Heart right ventricle (tissue), 16 donors: ENCODE measurements at regions not wholly inside any gene's neighbourhood (a gene's known extent, or its start where the extent isn't known, plus 50 kb on each side); places are given as distances from the start of the nearest gene placed in this dataset.

Experiments
- ATAC-seq, 8 donors: fragments of 200-7000 bp; cut with Tn5 transposase; one replicate each; pipeline ENCODE4 v1.9.1; 2020; ENCODE audit warnings: mild to moderate bottlenecking in 8 of 8, moderate library complexity in 8 of 8, moderate number of reproducible peaks in 1 of 8
- DNase-seq, 2 donors: peaks; one replicate each; pipeline ENCODE4 v3.0.0-alpha.2; 2020
- H3K27ac ChIP-seq, 10 donors: fragments of 200-600 bp; sonication (generic) in 2 of 10; one replicate each; pipeline versions ENCODE4 v1.5.0 to v1.8.0; 2020 to 2022; ENCODE audit warnings: mild to moderate bottlenecking in 3 of 10
- H3K27me3 ChIP-seq, 7 donors: fragments of 200-600 bp; one replicate each; pipeline ENCODE4 v1.8.0; 2021 to 2022; ENCODE audit warnings: mild to moderate bottlenecking in 2 of 7
- H3K36me3 ChIP-seq, 9 donors: fragments of 200-600 bp; sonication (generic) in 1 of 9; one replicate each; pipeline versions ENCODE4 v1.5.0 to v1.8.0; 2020 to 2022; ENCODE audit warnings: mild to moderate bottlenecking in 2 of 9
- H3K4me1 ChIP-seq, 9 donors: fragments of 200-600 bp; sonication (generic) in 1 of 9; one replicate each; pipeline versions ENCODE4 v1.5.0 to v1.8.0; 2020 to 2022; ENCODE audit warnings: mild to moderate bottlenecking in 4 of 9
- H3K4me3 ChIP-seq, 10 donors: fragments of 200-600 bp; sonication (generic) in 2 of 10; one replicate each; pipeline versions ENCODE4 v1.5.0 to v1.8.0; 2020 to 2022; ENCODE audit warnings: mild to moderate bottlenecking in 7 of 10, moderate library complexity in 2 of 10
- H3K9me3 ChIP-seq, 11 donors: fragments of 200-600 bp in 10 of 11; sonication (generic) in 2 of 11; one replicate each; pipeline versions ENCODE4 v1.5.0 to v1.8.0; 2013 to 2022; ENCODE audit warnings: mild to moderate bottlenecking in 2 of 11, control low read depth in 1 of 11, moderate library complexity in 1 of 11
- CTCF ChIP-seq, 9 donors: fragments of 200-600 bp; sonication (generic) in 2 of 9; IDR thresholded peaks; one replicate each; pipeline versions ENCODE4 v1.5.0 to v1.8.0; 2021 to 2022; ENCODE audit warnings: antibody characterized with exemption in 9 of 9, mild to moderate bottlenecking in 5 of 9, moderate library complexity in 1 of 9
- WGBS, 2 donors: extraction: QIAGEN DNeasy Blood & Tissue Kit; methylation state at CpG; one replicate each; pipeline ENCODE4 v1.1.7; 2013; ENCODE audit warnings: inconsistent platforms in 1 of 2; 5-methylcytosine and 5-hydroxymethylcytosine counted together
- intact Hi-C, 10 donors: fragments of 100-400 bp; cut with DNase I; formaldehyde crosslinking; loops; one replicate each; pipeline versions ENCODE4 v1.11.1 to v1.14.2; 2022
- donor health status: Arrhythmogenic right ventricular cardiomyopathy.
- donor health status: ischemic (EF 13 %, LVEDD 7.1; RV severe dilation, severe dysfunction).
- donor health status: healthy with polysubstance abuse.
- donor health status: DM: no; HTN: yes; CAD: no.
- donor health status: DM: no; HTN: no; CAD: no.
- donor health status: ischemic (EF 25% LVEDD 6.9; RV normal size, moderate dysfunction).
- donor health status: ischemic (EF 25% LVEDD 5.7; RV mildly dilated, moderate dysfunction).
- donor health status: healthy.
- donor health status: DM: yes; HTN: yes; CAD: no.
- donor health status: Ischemic cardiomyopathy.
- donor health status: ischemic (EF 35%, LVEDD 5.7; RV mildly dilated, moderate dysfunction).
- donor health status: nonischemic (EF 11% LVEDD 7.7; RV severe dilation, severe dysfunction).
- donor health status: DM: yes; HTN: yes; CAD: no.
- donor health status: PGD.
- donor health status: ischemic (EF 29% LVEDD 5.4; RV normal size, mild dysfunction).
- donor health status: nonischemic (EF 23%, LVEDD 6.1; RV moderate dilation, normal function).

GRCh38 chr3:177541541-177541940 is 344.3 kb upstream of the TBL1XR1 start:
- no peak for DNase-seq
- TF ChIP-seq CTCF (IDR thresholded peaks at IDR 0.05) = no peak
- H3K4me3 ChIP-seq = no peak overlapping the region
- intact Hi-C loops = no loop called here
- no peaks in the 10 kb centered on the region for H3K27me3 ChIP-seq
- 92 to 93% methylated on average over 4 of the region's 4 CpGs for WGBS, 2 donors
- no peaks in the 10 kb centered on the region for H3K9me3 ChIP-seq
- no peak overlapping the region for H3K27ac ChIP-seq
- H3K36me3 ChIP-seq = no peaks in the 10 kb centered on the region
- H3K4me1 ChIP-seq = peaks cover 15 to 30% (median 26%) of the 10 kb centered on the region in 9 donors
- no peak for ATAC-seq

GRCh38 chr3:177545964-177546363 is 348.7 kb upstream of the TBL1XR1 start:
- DNase-seq (no peak), ATAC-seq (no peak)
- 97 to 98% methylated on average over 3 of the region's 3 CpGs for WGBS, 2 donors
- Histone ChIP-seq H3K27me3 (no peaks in the 10 kb centered on the region), H3K4me3 (no peak overlapping the region), H3K4me1 (peaks cover 0 to 18% (median 5%) of the 10 kb centered on the region in 9 donors), H3K9me3 (no peaks in the 10 kb centered on the region), H3K36me3 (no peaks in the 10 kb centered on the region), H3K27ac (no peak overlapping the region)
- no peak for TF ChIP-seq CTCF (IDR thresholded peaks at IDR 0.05)
- intact Hi-C loops = no loop called here

- no peak for ATAC-seq
- 73 to 85% methylated on average over 13 of the region's 13 CpGs for WGBS, 2 donors
- no peak for DNase-seq
- TF ChIP-seq CTCF (IDR thresholded peaks at IDR 0.05) = no peak
- no peak overlapping the region for H3K27ac ChIP-seq
- H3K4me3 ChIP-seq = no peak overlapping the region
- no peaks in the 10 kb centered on the region for H3K27me3 ChIP-seq
- H3K9me3 ChIP-seq = no peaks in the 10 kb centered on the region
- intact Hi-C loops = no loop called here
- H3K4me1 ChIP-seq = peaks cover 0 to 18% (median 5%) of the 10 kb centered on the region in 9 donors
- no peaks in the 10 kb centered on the region for H3K36me3 ChIP-seq
These were observed 350.5 kb upstream of the TBL1XR1 start for GRCh38 chr3:177547711-177548350.

GRCh38 chr3:177550667-177551066 is 353.4 kb upstream of the TBL1XR1 start:
- 100% methylated on average over 1 of the region's 1 CpG for WGBS, 2 donors
- Histone ChIP-seq H3K27ac (no peak overlapping the region), H3K36me3 (no peaks in the 10 kb centered on the region), H3K27me3 (no peaks in the 10 kb centered on the region), H3K9me3 (no peaks in the 10 kb centered on the region), H3K4me1 (peaks cover 0 to 32% (median 8%) of the 10 kb centered on the region in 9 donors), H3K4me3 (no peak overlapping the region)
- TF ChIP-seq CTCF (IDR thresholded peaks at IDR 0.05) = no peak
- no peak for DNase-seq
- no peak for ATAC-seq
- intact Hi-C loops = no loop called here
